Esophagus mucosa (tissue), 1 donor: ENCODE measurements at regions not wholly inside any gene's neighbourhood (a gene's known extent, or its start where the extent isn't known, plus 50 kb on each side); places are given as distances from the start of the nearest gene placed in this dataset.
"Not testable (repeated sequence)": the region's sequence is repeated elsewhere in the genome, so short reads cannot be mapped to it uniquely, and the experiment has no call there.

Experiments used
- ATAC-seq: fragments of 200-7000 bp; cut with Tn5 transposase; one replicate; pipeline ENCODE4 v1.9.1; 2020
- donor health status: DM: yes; HTN: yes; CAD: no.

- ATAC-seq: no peak
Observed at GRCh38 chr3:181921220-181921619, 209.5 kb downstream of the SOX2 start.

GRCh38 chr3:181925841-181926240 is 214.1 kb downstream of the SOX2 start:
- ATAC-seq: not testable (repeated sequence)

DNA sequence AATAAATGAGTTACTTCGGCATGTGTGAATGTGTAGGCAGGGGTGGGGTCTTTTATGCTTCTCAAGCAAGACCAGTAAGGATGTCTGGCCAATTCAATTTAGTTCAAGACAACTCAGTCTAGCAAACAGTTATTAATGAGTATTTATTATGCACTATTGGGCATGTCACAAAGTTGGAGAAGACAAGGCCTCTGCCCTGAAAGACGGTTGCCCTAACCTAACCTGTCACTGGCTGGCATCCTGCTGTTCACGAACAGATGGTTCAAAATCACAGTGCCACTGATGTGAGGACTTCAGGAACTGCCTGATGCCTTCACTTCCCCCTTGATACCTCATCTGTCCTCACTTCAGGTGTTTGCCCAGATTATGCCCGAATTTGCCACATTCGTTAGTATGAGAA is 217.8 kb downstream of the SOX2 start:
- ATAC-seq: no peak

DNA sequence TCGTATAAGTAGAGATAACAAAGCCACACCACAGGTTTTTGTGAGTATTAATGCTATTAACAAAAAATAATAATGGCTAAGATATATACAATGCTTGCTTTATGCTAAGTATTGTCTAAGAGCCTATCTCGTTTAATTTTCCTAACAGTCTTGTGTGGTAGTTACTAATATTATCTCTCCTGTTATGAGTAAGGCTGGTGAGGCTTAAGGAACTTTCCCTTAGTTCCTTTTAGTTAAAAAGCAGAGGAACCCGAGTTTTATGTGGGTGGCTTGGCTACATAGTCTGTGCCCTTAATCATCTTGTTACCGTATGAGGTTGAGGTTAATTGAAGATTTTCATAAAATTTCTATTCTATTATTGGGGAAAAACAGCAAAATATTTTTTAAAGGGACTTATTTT is 218.4 kb downstream of the SOX2 start:
- no peak for ATAC-seq

DNA sequence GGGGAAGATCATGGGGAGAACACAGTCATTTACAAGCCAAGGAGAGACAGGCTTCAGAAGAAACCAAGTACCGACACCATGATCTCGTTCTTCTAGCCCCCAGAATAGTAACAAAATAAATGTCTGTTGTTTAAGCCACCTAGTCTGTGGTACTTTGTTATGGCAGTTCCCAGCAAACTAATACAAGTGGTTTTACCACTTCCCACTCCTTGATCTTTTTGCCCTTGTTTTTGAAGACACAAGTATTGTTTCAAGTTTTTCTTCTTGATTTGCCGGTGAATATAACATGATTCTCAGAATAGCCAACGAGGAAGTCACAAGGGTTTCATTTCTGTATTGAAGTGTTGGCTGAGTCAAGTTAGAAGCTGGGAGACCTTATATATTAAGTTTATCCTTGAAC is 220.3 kb downstream of the SOX2 start:
- ATAC-seq: no peak

DNA sequence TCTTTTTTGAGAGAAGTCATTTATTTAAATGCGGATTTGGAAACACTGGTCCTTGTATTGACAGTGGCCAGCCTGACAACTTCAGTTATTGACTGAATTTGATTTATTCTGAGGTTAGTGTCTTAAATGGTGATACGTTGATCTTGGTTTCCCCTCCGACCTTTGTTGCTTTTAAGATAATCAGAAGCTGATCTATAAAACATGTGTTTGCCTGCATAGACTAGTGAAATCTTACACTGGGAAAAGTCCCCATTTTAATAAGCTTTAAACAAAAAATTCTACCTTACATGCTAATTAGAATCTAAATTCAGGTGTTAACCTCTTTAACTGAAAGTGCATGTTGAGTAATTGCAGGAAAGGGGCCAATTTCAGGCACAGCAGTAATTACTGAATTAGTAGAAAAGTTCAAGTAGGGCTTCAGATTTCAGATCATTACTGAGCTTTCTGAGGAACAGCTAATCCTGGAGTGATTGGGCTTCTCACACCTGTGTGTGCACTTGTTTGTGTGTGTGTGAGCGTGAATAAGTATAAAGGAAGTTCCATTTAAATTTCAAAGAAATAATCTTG is 221.4 kb downstream of the SOX2 start:
- ATAC-seq: no peak

- no peak for ATAC-seq
Observed at GRCh38 chr3:181935915-181936314, 224.2 kb downstream of the SOX2 start.

DNA sequence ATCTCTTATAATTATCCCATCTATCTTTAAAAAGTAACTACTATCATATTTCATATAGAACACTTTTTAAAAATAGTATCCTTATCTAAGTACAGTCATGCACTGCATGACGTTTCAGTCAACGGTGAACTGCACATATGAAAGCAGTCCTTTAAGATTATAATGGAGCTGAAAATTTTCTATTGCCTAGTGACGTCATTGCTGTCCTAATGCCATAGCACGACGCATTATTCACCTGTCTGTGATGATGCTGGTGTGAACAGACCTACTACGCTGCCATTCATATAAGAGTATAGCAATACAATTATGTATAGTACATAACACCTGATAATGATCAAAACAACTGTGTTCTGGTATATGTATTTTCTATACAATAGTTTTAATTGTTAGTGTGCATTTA is 225.0 kb downstream of the SOX2 start:
- no peak for ATAC-seq

- not testable (repeated sequence) for ATAC-seq
Observed at GRCh38 chr3:181938580-181938979, 226.9 kb downstream of the SOX2 start.

GRCh38 chr3:181940703-181941102 is 229.0 kb downstream of the SOX2 start:
- no peak for ATAC-seq

DNA sequence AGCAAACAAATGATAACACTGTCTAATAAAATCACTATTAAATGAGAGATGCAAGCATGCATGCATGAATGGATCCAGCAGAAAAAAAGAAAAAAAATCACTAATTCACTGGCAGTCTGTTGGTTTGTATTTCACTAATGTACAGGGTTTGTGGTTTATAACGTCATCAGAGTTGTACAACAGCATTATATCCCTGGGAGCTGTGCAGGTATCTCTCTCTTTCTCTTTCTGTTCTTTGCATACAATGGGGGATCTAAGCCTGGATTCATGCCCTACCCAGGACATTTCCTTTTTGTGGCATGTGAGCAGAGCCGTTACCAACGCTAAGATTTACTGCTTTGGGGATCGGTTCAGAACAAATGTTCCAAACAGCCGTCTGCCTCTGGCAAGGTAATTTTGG is 229.5 kb downstream of the SOX2 start:
- peak; percentile 73 for ATAC-seq

DNA sequence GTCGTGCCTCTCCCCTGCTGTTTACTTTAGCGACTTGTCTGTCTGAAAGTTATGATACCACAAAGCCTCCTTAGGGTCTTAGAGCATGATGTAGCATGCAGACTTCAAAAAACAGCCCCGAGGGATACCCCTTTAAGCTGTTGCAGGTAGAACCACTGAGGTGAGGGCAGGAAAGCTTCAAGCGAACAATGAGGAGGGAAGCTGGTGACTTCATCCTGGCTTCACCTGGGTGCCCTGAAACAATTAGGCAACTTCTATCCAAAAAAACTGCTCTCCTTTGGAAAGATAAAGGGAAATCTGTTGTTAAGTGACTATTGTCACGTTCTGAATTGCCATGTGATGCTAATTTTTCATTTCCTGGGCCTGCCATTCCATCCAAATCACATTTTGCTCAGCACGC is 231.6 kb downstream of the SOX2 start:
- ATAC-seq: no peak

- no peak for ATAC-seq
Observed at GRCh38 chr3:181947606-181948005, 235.9 kb downstream of the SOX2 start.

DNA sequence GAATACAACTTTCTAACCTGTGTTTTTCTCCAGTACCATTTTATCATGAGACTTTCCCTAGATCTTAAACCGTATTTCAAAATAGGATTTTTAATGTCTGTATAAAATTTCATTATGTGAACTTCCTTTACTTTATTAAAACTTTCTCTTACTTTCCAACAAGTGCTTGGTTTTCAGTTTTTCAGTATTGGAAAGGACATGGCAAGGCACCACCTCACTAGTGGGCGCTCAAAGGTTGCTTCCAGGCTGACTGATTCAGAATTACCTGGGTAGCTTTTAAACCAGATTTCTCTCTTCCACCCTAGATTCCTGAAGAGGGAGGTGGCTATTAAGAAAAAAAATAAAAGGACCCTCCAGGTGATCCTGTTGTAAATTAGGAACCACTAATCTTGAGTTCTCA is 236.6 kb downstream of the SOX2 start:
- no peak for ATAC-seq

DNA sequence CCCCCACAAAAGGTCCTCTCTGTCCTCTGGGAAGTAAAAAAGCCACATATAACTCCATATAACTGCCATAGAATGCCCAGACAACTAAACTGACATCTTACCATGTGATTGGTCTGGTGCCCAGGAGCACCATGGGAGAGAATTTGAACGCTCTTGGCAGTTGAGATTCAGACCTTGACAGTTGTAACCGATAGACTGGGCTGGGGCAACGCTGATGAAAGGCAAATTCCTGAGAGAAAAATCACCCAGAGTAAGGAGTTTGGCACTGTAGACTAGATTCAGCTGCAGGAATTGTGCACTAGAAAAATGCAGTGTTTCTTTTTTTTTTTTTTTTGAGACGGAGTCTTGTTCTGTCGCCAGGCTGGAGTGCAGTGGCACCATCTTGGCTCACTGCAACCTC is 240.5 kb downstream of the SOX2 start:
- ATAC-seq: no peak

DNA sequence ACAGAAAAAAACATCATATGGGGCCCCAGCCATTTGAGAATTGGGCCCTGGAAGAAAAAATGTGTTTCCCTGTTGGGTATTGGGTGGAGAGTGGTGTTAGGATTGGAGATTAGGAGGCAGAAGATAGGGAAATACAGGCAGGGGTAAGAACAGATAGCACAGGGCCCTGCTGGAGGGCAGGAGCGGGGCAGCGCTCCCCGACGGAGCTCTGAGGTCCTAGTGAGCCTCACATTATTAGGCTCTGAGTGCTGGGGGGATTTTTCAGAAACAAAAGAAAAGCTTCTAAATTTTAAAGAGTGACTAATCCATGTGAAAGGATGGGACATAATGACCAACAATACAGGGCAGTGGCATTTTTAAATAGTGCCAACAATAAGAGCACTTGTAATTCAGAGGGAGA is 241.2 kb downstream of the SOX2 start:
- ATAC-seq: no peak

- peak; percentile 33 for ATAC-seq
Observed at GRCh38 chr3:181955566-181955965, 243.8 kb downstream of the SOX2 start.

DNA sequence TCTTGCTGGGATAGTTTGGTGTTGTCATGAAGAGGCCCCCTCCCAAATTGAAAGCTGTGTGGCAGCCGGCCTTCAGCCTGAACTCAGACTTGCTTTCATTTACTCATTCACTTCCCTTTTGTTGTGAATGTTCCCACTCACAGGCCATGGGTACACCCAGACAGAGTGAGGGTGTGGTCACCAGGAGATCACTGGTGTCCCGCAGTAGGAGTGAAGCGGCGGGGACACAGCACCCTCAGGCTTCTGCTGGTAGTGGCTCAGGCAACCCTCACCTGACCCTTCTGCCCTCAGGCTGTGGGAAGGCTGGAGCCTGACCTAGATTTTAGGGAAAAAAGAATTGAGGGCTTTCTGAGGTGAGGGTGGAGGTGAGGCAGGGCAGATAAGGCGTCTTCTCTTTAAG is 244.4 kb downstream of the SOX2 start:
- peak; percentile 89 for ATAC-seq

- no peak for ATAC-seq
Observed at GRCh38 chr3:181966393-181966792, 254.7 kb downstream of the SOX2 start.

DNA sequence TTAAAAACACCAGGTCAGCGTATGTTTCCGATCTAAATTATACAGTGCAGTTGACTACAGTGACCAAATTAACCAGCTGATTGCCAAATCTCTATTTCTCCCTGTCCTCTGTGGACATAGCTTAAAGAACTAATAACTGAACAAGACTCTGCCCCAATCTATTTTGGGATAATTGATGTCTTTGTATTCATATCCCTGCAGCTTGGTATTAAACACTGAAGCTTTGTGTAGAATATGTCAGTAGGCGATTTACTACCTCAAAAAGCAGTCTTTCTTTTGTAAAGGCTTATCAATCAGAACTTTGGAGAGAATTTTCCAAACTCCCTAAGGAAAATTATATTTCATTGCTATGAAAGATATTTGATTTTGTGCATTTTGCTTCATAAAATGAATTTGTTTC is 258.2 kb downstream of the SOX2 start:
- ATAC-seq: no peak

DNA sequence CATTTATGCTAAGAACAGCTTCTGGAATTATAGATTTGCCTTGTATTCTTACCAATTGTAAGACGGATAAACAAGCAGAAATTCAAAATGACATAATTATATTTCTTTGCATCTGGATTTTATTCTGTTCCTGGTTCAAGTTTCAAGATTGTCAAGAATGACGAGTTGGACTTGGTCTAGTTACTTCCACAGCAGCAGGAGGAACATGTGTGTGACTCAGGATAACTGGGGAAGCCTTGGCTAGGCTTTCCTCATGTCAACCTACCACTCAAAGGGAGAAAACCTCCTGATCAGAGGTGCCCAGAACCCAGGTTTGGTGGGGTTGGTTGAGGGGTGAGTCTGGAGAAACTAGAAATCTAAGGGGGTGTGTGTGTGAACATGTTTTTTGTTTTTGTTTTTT is 259.7 kb downstream of the SOX2 start:
- peak; percentile 58 for ATAC-seq

- peak; percentile 93 for ATAC-seq
Observed at GRCh38 chr3:181974198-181974597, 262.5 kb downstream of the SOX2 start.

GRCh38 chr3:181976526-181976925 is 264.8 kb downstream of the SOX2 start:
- ATAC-seq: no peak

DNA sequence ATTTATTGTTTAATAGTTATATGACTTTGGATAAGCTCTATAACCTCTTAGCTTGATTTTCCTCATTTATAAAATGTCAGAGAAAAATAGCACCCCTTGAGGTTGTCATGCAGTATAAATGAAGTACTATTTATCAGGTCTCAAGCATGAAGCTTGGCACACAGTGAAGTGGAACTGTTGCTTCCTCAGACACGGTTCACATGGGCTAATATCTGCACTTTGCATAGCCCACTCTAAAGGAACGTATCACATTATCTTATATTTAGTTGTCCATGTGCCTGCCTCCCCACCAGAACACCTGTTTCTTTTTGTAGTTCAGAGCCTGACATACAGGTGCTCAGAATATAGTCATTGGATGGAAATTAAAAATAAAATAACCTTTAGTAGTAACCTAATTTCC is 273.7 kb downstream of the SOX2 start:
- no peak for ATAC-seq

DNA sequence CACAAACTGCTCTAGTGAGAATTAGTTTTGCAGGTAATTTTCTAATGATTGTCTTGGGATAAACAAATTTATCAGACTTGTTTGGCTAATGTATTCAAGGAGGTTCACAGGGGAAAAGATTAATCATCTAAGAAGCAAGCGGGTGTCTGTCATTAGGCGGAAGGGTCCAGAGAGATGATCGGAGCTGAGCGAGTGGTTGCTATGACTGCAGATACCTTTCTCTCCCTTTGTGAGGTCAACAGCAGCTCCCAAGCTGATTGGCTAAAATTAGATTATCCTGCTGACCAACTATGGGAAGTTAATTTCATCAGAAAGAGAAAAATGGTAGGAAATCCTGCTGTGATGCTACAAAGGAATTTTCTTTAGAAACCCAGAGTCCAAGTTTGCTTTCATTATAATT is 276.0 kb downstream of the SOX2 start:
- no peak for ATAC-seq

- no peak for ATAC-seq
Observed at GRCh38 chr3:181998828-181999227, 287.1 kb downstream of the SOX2 start.
